Activated CD4-positive, CD25-positive, alpha-beta regulatory T cell treated with anti-CD3 and anti-CD28 coated beads, Interleukin-2, amount 50 U/mL, for 72 hours (primary cell): ENCODE measurements at regions not wholly inside any gene's neighbourhood (a gene's known extent, or its start where the extent isn't known, plus 50 kb on each side); places are given as distances from the start of the nearest gene placed in this dataset.

ENCODE experiments used
- DNase-seq: peaks from one replicate; pipeline ENCODE4 v3.0.0; 2021

DNA sequence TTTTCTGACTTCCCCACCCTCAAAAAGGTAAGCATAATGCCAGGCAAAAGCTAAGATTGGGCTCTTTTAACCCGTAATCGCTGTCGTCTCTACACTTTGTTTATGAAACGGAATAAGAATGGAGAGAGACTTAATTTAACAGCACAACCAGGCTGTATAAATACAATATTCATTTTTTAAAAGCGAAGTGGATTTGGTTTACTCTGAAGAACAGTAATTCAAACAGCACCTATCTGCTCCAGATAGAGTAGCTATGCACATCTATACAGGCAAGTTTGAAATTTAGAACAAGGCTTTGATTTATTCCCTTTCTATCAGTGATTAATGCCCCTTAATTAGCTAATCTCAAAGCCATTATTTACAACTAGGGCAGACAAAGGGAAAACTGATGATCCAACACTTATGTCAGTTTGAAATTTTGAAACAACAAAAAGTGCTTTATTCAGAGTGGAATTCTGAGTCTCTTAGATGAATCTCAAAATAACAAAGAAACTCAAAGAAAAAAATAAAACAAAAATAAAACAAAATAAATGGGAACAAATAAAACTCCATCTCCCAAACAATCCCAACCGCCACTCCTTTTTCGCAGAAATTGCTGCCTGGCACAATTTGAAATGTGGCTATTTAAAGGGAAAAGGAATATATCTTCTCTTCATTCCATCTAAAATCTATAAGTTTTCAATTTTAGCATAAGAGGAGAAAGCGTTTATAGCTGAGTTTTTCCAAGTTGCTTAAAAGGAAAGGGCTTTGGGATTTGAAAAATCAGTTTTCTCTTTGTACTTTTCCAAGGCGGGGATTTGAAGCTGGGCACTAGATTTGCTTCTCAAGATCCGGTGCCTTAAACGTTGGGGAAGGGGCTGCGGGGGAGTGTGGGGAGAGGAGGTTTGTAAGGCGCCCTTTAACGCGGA is 298.6 kb downstream of the PARP8 start:
- no peak for DNase-seq

DNA sequence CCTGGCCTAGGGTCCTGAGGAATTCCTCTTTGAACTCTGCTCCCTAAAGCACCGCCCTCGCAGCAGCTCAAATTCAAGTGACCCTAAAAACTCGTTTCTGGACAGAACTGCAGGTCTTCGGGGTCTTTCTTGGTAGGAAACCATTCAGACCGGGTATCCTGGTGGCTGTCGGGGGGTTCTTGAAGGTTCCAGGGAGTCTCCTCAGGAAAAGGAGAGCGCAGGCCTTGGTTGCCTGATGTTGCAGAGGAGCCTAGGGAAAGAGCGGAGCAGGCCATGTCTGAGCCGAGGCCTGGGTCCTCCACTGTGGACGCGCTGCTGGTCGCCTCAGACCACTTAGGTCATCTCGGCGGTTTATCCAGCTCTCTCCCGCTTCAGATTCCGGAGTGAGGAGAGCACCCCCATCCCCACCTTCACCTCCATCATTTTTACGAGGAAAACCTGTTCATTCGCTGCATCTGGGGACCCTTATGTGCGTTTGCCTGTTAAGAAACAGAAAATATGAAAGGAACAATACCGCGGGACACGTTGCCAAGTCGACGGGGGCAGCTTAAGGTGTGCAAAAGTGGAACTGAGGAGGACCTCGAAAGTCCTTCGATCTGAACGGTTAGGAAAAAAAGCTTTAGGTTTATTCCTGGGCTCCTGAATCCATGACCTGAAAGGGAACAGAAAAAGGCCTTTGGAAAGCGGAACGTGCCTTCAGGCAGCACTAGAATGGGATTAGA is 299.4 kb downstream of the PARP8 start:
- DNase-seq = no peak

DNA sequence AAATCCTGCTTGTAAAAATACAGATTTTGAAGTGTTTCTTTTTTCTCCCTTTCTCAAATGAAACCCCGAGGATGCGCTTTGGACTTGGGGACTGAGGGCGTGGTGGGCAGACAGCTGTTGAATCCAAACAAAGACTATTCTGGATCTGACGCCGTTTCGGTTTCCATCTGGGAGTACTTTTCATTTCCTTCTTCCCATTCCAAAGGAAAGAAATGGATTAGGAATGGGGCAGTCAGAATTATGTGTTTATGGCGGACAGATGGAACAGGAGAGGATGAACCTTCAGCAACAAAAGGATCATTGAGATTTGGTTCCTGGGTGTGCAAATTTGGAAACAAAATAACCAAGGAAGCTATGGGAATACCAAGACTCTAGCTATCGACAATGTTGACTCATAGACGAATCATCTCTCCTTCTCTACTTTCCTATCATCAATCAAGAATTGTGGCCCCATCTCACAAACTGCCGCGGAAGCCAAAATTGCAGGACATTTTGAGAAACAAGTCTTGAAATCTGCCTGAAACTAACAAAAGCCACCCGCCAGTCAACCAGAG is 300.6 kb downstream of the PARP8 start:
- no peak for DNase-seq

DNA sequence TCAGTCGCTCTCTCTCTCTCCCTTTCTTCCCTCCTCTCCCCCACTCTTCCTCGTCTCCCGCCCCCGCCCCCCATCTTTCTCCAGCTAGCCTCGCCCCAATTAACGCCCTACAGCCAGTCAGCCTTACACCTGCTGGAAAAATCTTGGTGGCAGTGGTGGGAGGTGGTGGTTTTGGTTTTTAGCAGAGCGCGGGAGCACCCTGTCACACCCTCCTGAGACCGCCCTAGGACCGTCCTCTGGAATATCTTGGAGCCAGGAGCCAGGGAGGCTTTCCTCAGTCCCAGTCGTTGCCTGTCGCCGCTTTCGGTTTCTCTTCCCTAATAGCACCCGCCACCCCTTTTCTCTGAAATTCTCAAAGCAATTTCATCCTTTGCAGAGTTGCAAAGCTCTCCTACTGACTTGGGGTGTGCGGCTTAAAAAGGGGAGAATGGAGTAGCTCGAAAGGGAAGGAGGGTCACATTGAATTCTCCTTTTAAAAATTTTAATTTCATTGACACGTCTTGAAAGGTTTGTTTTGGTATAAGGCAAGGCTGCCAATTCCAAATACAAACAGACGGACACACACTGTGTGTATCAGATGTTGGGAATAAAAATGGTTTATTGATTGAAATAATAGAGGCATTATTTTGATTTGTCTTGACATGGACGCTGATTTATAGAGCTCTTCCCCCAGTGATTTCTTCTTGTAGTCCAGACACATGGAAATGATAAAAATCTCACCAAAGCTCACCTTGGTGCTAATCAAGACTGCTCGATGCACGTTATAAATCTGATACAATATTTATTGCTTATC is 301.3 kb downstream of the PARP8 start:
- no peak for DNase-seq

DNA sequence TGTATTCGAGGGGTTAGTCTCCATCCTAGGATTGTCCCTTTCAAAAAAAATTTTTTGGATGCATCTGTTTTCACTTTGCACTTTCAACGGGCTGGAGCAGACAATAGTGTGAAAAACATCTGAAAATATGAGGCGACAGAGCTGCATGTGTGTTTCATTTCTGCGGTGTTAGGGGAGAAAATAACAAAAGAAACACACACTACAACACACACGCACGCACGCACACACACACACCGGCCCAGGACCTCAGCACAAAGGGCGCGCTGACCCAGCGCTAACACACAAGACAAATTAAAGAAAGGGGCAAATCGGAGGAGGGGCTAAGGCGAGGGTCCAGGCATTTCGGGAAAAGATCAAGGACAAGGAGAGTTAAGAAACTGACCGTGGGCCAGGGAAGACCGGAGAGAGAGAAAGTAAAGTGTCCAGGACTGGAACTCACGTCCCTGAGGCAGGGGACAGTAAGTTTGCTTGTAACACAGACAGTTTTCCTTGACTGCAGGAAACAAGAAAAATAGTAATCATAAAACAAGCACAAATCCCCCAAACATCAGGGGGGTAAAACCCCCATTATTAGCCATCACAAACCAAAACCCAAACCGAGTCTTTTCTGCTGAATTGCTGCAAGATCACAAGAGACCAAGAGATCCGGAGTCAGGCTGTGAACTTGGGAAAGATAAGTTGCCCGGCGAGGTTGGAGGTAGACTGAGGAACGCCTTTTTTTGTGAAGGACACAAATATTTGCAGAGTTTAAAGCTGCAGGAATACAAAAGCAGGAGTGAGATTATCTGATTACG is 302.1 kb downstream of the PARP8 start:
- no peak for DNase-seq

DNA sequence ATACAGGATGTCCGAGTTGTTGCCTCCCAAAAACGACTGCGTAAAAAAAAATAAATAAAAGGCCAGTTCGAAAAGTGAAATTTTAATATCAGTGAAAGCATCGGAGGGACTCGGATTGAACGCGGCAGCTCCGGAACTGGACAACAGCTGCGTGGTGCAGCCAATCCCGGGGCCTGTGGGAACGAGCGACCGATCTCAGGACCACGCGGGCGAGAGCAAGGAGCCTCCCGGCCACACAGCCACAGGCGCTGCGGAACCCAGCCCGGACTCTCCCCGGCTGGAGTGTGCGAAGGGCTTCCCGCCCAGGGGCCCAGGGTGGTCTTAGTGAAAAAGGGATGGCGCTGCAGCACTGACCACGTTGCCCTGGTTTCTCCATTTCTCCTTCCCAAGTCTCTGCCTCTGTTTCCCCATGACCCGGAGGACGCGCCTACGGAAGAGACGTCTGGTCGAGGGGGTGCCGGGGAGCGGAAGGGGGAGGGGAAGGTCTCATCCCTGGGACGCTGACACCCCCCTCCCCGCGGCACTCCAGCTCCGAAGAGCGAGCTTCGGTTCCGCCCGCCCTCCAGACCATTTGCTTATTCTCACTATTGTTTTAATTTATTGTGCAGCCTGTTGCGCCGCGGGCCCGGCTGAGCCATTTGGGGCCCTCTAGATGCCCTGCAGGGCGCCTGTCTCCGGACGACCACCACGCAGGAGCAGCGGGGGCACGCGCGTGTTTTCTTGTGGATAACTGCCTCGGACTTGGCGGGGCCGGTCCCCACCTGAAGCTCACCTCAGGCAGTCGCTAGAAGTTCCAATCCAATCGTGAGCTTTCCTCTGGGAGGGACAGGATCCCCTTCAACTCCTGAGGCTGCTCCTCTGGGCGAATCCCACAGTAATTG is 303.0 kb downstream of the PARP8 start:
- no peak for DNase-seq

DNA sequence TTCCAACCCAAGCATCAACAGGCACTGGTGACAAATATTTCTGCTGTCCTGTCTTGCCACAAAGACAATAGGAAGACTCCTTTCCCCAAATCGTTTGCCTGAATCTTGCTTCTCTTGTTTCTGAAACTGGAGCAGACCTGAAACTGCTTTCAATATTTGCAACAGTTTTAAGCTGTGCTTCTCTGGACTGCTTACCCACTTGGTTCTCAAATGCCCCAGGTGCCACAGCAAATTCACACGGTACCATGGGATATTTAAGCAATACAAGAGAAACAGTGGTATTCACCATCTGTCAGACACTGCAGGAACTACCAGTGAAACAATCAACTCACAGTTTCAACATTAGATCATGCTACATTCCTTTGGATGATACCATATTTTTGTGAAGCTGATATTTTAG is 309.4 kb downstream of the PARP8 start:
- DNase-seq = no peak

DNA sequence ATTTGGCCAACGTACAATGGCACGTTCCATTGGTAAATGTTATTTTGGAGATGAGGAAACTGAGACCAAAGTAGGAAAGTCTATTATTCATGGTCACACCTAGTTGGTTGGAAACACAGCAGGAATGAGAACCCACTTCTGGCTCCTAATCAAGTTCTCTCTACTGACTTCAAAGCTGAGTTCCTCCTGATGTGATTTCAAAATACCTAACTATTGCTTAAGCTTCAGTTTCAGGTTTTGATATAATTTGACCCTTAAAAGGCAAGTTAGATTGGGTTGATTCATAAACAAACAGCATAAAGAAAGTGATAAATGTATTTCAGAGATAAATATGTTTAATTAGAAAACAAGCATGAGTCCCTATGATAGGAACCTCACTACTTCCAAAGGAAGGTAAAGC is 312.5 kb downstream of the PARP8 start:
- DNase-seq = no peak

DNA sequence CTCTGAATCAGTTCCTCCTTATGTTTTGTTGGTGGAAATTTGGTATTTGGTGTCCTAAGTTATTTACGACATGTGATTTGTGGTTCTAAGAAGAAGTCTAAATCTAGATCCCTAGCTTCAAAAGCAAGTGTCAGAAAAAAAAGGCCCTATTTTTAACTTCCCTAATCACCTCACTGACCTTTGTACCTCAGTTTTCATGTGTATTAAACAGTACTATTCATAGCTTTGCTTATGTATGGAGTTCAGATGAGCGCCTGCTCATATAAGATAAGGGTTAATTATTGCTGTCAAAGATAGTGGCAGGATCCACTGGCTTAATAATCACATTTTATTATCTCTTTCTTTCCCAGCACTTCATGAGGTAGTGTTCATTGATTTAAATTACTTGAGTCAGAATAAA is 318.2 kb downstream of the PARP8 start:
- no peak for DNase-seq

DNA sequence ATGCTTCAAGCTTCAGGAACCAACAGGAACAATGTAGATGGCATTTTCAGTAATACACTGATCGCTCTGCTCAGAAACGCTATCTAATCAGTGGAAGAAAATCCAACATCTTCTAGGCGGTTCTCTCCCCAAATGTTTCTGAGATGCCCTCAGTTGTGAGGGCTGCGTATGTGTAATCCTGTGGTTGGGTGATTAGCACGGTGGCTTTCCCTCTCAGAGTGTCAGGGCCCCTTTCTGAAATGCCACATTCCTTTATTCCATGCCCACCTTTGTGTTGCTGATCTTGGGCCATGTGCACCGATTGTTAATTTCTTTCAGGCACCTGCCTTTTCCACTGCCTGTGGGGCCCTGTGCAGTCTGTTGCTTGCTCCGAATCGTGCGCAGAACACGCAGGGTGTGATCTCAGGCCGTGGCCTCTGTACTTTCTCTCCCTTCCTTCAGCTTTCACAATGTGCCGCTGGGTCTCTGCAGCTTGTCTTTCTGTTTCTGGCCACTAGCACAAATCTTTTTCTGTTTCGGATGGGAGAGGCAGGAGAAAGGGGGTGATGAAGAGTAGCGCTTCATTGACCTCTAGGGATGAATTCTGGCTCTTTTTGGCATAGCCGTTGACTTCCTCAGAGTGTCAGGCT is 324.0 kb downstream of the PARP8 start:
- DNase-seq = no peak

DNA sequence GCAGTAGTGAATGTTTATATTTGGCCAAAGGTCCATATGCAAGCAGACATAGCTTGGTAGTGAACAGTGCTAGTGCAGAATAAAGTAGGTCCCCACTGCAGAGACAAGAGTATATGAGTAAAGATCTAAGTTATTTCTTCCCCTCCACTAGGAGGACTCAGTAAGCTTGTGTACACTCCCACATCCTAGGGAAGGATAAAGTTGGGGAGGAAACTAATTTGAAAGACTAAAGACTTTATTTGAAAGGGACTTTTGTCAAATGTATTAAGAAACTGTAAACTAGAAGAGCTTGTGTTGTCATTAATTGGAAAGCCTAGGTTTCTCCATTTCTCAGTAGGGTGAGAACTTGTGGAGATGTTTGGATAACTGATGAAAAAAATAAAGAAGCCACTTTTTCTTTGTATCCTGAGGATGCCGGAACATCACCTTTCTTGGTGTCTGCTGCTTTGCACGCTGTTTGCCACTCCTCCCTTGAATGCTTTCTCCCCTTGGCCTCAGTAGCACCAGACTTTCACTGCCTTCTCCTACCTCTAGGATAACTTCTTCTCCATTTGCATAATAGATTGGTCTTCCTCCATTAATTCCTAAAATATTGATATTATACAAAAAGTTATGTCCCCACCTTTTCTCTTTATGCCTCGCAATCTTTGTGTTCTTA is 329.0 kb downstream of the PARP8 start:
- DNase-seq = no peak

DNA sequence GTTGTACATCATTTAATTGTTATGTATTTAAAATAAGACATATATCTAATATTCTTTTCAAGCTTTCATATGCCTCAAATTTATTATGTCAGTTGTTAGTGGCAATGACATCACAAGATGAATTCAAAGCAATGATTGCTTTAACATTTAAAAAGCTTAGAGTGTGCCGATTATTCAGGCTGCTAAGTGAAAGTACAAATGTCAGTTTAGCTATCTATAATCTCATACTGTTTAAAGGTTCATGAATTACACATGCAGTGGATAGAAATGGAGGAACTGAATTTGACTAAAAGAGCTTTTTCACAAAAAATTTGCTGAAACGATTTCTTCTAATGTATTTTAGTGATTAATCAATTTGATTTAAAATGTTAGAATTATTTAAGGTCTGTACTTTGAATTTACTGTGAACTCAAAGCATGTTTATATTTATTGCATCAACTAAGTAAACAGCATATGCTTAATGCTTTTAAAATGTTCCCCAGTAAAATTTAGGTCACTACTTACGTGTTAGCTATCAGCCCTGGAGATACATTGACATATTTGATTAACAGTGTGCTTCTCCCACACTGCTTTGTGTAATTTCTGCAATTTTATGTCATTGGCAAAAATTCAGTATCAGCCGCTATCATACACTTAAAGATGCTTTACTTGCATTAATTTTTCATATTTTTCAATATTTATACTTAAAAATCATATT is 334.9 kb downstream of the PARP8 start:
- no peak for DNase-seq

DNA sequence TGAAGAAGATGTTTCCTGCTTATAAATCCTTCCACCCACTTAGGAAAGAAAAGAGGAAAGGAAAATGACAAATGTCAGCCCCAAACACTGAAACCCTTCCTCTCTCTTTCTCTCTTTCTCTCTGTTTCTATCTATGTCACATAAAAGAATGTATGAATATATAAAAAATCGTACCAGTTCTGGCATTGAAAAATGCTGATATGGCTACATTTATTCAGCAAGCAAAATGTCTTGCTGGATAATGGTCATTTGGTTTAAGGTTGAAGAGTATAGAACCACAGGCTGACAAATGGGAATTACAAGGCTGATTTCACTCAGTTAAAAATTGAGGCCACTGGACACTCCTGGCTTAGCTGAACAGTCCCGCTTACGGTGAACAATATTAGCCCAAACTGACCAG is 335.9 kb downstream of the PARP8 start:
- no peak for DNase-seq

DNA sequence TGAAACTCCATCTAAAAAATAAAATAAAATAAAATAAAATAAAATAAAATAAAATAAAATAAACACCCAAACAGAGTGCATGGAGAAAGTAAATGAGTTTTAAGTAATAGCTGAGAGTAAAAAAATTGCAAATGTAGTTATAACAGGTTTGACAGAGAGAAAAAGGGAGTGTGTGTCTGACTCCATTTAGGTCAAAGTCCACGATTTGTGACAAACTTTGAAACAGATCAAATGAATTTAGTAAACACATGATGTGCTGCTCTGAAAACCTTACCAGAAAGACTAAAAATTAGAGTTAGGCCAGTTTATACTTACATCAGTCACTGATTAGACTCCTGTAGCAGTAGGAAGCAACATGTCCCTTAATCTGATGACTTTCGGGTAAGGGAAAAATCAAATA is 346.6 kb downstream of the PARP8 start:
- DNase-seq = no peak

DNA sequence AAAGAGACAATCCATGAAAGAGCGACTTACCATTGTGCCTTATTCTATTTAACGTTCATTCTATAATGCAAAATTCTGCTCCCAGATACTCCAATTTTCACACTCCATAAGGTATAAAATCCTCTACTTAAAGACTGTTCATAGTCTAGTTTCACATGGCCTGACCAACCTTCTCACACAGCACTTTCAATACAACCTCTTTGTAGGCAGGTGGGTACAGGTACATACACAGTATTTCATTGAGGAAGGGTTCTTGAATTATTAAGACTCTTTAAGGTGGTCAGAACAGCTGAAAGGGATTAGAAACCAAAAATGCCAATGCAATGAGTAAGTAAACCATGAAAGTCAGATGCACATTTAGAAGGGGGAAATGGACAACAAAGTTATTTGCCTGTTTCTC is 352.0 kb downstream of the PARP8 start:
- no peak for DNase-seq

DNA sequence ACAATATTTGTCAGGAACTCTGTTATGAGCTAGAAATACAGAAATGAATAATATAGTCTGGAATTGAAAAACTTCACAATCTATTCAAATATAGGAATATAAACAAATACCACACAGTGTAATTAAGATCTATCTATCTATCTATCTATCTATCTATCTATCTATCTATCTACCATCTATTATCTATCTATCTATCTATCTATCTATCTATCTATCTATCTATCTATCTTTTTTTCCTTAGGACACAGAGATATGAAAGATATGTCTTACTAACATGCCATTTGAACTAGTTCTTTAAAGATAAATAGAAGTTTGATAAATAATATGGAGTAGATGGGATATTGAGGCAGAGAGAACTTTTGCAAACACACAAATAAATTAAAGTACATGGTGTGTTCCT is 357.8 kb downstream of the PARP8 start:
- DNase-seq = no peak

DNA sequence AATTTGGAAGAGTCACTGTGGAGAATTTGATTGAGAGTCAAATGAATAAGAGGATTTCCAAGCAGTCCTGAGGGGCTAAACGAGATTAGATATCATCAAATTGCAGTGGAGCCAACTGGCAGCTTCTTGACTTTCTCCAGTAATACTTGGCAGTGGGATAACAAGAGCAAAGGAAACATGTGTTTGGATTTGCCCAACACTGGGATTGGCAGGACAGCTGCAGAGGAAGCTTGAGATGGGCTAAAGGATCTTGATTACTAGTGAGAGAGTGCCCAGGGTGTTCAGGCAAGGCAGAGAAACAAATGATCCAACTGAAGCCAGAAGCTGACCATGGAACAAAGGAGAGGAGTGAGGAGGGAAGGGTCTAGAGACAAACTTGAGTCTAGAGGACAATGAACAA is 356.0 kb upstream of the ISL1 start:
- DNase-seq = no peak

DNA sequence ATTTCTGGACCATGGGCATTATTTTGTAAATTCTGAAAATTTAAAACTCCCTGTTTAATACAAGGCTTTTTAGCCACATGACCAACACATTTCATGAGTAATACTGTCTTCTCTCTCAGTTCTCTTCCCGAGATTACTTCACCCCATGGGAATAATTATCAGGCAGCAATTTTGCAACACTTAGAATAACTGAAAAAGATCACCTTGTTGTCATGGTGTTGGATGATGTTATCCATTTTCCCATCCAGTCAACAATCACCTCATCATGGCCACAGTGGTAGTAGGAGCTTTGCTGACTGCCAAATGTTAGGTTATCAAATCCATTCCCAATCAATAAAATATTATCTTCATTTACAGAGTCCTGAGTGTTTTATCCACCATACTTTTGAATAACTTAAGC is 354.9 kb upstream of the ISL1 start:
- DNase-seq = no peak

DNA sequence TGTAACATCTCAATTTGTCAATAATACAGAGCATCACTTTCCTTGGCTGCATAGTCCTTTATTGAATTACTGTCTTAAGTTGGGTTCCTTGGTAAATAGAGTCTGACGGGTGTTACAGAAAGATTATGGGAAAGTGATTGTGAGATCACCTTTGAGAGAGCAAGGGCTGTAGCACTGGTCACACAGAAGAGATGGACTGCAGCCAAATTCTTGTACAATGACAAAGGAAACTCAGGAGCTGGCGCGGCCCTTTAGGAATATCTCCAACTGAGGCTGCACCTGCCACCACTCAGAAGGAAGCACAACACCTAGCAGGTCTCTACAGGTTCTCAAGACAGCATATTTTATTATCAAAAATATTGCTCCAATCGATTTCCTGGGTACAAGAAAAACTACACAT is 350.0 kb upstream of the ISL1 start:
- no peak for DNase-seq
